Amygdala (tissue), 56 donors: ENCODE measurements at regions not wholly inside any gene's neighbourhood (a gene's known extent, or its start where the extent isn't known, plus 50 kb on each side); places are given as distances from the start of the nearest gene placed in this dataset.
A peak's percentile ranks its signal among the peaks of the same experiment; 100 is the strongest.
"Not testable (repeated sequence)": the region's sequence is repeated elsewhere in the genome, so short reads cannot be mapped to it uniquely, and the experiment has no call there.

Experiments
- DNase-seq, 56 donors: peaks; one replicate each; lab custom pipeline; 2025; lab: John Stamatoyannopoulos, UW

DNA sequence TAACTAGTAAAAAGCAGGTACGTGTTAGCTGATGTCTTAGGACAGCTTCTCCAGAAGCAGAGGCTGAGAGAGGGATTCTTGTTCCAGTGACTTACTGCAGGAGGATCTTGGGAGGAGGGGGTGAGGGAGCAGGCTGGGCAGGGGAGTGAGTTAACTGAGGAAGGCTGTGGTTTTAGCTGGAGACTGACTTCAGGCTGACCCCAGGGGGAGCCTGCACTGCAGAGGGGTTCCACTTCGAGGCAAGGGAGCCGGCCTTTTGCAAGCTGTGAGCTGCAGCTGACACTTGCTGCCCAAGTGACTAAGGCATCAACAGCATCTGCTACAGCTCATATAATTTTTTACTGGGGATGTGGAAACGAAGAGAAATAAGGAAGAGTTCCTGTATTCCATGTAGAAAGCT is 50.4 kb upstream of the SOD1 start:
- DNase-seq: no peak

DNA sequence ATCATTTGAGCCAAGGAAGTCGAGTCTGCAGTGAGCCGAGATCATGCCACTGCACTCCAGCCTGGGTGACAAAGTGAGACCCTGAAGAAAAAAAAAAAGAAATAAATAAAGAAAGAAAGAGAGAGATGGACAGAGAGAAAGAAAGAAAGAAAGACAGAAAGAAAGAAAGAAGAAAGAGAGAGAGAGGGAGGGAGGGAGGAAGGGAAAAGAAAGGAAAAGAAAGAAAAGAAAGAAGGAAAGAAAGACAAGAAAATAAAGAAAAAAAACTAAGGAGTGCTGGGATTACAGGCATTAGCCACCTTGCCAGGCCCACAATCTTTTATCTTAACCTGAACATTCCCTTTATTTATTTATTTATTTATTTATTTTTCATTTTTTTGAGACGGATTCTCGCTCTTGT is 51.7 kb upstream of the SOD1 start:
- no peak for DNase-seq

- DNase-seq: no peak
These were observed 53.2 kb upstream of the SOD1 start for GRCh38 chr21:31606081-31606874.

- peak in 47 of 56 donors; percentile 3 to 79 (median 31) for DNase-seq
These were observed 54.8 kb upstream of the SOD1 start for GRCh38 chr21:31604591-31605190.

- DNase-seq: no peak
These were observed 59.9 kb upstream of the SOD1 start for GRCh38 chr21:31599563-31599962.

- no peak for DNase-seq
These were observed 60.5 kb upstream of the SOD1 start for GRCh38 chr21:31599013-31599412.

GRCh38 chr21:31597683-31598082 is 61.8 kb upstream of the SOD1 start:
- no peak for DNase-seq

DNA sequence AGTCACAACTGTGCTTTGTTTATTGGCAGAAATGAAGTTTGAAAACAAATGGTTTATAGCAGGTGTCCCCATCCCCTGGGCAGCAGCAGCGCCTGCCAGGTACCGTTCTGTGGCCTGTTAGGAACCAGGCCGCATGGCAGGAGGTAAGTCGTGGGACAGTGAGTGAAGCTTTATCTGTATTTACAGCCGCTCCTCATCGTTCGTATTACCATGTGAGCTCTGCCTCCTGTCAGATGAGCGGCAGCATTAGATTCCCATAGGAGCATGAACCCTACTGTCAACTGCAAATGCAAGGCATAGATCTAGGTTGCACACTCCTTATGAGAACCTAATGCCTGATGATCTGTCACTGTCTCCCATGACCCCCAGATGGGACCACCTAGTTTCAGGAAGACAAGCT is 63.4 kb upstream of the SOD1 start:
- no peak for DNase-seq

GRCh38 chr21:31594726-31595125 is 64.8 kb upstream of the SOD1 start:
- no peak for DNase-seq

GRCh38 chr21:31594279-31594678 is 65.2 kb upstream of the SOD1 start:
- DNase-seq: no peak

DNA sequence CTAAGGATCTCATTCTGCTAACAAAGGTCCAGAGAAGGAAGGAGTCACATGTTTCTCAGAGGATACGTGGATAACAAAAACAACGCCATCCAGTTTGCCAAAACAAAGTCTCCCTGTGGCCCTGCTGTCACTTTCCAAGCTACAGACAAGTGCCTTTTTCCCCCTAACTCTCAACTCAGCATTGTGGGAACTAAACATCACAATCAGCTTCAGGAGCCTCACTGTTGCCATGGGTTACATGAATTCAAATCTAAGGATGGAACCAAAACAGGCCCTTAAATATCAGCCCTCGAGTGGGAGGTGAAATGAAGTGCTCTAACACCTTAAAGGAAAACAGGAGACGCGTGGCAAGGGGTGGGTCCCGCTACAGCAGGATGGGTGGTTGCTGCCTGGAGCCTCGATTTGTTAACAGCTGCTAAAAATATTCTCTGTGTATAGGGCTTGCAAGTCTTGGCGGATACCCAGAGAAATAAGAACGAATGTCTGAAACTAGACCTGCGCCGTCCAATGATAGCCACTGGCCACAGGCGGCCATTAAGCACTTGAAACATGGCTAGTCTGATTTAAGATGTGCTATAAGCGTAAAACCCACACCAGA is 66.4 kb upstream of the SOD1 start:
- DNase-seq: peak in 36 of 56 donors; percentile 3 to 78 (median 24)

GRCh38 chr21:31592516-31592915 is 67.0 kb upstream of the SOD1 start:
- DNase-seq: no peak

DNA sequence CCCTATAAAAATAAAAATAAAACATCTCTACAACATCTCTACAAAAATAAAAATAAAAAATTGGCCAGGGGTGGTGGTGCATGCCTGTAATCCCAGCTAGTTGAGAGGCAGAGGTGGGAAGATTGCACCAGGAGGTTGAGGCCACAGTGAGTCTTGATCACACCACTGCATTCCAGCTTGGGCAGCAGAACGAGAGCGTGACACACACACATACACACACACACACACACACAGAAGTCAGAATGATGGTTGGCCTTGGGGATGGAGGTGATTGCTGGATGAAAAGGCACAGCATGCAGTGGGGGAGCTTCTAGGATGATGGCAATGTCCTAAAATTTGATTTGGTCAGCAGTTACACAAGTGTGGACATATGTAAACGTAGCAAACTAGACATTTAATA is 69.7 kb upstream of the SOD1 start:
- no peak for DNase-seq

DNA sequence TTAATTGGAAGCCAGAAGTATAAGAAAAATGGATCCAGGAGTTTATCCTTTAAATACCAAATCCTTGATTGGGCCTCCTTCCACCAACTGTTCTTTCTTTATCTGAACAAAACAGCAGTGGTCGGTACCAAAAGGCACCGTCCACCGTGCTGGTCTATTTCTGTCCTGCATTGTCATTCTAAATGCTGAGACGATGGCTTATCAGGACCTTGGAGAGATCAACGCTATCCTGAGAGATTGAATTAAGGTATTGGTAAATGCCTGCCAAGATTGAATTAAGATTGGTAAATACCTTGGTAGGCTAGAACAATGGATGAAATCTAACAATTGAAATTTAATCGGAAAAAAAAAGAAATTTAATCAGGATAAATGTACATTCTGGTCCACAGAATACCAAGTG is 73.4 kb upstream of the SOD1 start:
- DNase-seq: no peak

GRCh38 chr21:31583937-31584336 is 75.6 kb upstream of the SOD1 start:
- not testable (repeated sequence) for DNase-seq

- no peak for DNase-seq
These were observed 76.0 kb upstream of the SOD1 start for GRCh38 chr21:31583498-31583897.

DNA sequence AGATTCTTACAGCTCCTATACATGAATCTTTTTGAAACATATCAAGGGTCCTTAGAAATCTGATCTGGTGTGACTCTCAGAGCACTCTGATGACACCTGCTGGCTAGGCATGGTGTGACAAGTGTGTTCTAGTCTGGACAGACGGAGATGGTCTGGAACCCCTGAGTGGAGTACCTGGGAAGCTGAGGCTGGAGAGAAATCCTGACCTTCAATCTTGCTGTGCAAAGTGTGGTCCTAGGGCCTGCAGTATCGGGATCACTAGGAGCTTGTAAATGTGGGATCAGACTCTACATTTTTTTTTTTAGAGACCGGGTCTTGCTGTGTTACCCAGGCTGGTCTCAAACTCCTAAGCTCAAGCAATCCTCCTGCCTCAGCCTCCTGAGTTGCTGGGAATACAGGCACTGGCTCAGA is 78.6 kb upstream of the SOD1 start:
- peak in 47 of 56 donors; percentile 1 to 87 (median 40) for DNase-seq

DNA sequence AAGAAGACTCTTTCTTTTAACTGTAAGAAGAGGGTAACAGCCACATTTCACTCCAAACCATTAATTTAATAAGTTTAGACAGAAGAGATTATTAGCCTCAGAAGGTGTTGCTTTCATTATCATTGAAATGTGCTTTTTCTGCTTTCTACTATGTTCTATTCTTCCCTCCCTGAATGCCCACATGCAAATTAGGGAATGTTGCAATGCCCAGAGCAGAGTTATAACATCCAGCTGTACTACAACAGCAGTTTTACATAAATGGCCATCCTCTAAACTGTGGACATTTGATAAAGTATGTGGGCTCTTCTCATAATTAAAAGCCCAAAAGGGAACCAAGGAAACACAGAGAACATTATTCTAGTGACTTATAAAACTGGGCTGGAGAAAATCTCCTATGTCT is 82.2 kb upstream of the SOD1 start:
- no peak for DNase-seq

GRCh38 chr21:31576428-31576827 is 83.1 kb upstream of the SOD1 start:
- peak in 1 of 56 donors; percentile 11 for DNase-seq

GRCh38 chr21:31573217-31573616 is 86.3 kb upstream of the SOD1 start:
- no peak for DNase-seq

- DNase-seq: no peak
These were observed 87.6 kb upstream of the SOD1 start for GRCh38 chr21:31571879-31572278.
